ENCODE measurements at regions not wholly inside any gene's neighbourhood (a gene's known extent, or its start where the extent isn't known, plus 50 kb on each side); places are given as distances from the start of the nearest gene placed in this dataset.
A peak's percentile ranks its signal among the peaks of the same experiment; 100 is the strongest.

DNA sequence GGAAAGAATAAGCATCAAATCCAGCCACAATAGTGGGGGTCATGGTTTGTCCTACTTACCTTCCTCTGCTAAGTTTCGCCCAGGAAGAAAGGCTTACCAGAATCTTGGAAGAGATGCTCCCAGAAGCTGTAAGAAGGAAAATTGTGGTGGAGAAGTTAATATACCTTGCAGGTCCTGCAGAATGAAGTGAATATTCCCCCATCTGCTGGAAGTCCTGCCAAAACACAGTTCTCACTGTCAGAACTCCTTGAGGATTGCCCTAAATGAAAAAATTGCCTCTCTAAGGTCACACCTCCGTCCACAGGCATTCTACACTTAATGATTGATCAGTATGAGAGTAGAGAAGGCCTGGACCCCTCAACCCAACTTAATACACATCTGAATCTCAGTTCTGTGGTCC lies 78.4 kb upstream of the RGS21 start:
- DNase-seq (ENCODE audit: low read depth): no peak

DNA sequence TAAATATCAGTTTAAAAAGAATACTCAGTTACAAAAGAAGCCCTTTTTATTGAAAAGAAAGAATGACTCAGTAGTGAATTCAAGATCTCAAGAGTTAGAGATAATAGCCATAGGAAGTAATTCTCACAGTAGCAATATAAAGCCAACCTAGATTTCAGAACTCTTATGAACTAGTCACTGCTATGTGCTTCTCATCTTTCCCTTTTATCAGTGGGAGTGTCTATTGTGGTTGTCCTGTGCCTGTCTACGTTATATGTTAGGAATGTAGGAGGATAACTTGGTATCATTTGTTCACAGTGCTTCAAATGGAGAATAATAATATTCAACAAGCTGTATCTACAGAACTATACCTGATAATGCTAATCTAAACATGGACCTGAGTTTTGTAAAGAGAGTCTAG lies 73.1 kb upstream of the RGS21 start:
- DNase-seq (ENCODE audit: low read depth): peak; percentile 37

DNA sequence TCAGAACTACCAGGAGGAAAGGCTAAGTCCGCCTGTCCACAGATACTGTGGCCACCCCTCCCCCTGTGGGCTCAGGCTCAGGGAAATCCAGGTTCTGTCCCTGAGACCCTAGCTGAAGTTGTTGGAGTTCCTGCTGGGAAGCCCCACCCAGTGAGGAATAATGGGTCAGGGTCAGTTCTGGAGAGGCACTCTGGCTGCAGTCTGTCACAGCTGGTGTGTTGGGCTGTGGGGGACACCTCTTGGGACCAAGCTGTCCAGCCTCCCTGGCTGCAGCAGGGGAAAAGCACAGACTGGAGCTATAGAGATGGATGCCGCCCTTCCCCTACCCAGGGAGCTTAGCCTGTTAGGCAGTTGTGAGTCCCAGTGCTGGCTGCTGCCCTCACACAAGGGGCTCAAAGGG lies 65.1 kb upstream of the RGS21 start:
- no peak for DNase-seq (ENCODE audit: low read depth)

DNA sequence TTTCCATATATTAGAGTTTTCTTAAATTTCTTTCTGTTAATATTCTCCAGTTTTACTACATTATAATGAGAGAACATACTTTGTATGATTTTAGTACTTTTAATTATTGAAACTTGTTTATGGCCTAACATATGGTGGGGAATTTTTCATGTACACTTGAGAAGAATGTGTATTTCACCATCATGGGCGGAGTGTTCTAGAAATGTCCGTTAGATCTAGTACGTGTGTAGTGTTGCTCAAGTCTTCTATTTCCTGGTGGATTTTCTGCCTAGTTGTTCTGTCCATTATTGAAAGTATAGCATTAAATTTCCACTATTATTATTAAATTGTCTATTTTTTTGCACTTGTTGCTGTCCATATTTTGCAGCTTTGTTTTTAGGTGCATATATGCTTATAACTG lies 64.0 kb upstream of the RGS21 start:
- DNase-seq (ENCODE audit: low read depth): no peak

DNA sequence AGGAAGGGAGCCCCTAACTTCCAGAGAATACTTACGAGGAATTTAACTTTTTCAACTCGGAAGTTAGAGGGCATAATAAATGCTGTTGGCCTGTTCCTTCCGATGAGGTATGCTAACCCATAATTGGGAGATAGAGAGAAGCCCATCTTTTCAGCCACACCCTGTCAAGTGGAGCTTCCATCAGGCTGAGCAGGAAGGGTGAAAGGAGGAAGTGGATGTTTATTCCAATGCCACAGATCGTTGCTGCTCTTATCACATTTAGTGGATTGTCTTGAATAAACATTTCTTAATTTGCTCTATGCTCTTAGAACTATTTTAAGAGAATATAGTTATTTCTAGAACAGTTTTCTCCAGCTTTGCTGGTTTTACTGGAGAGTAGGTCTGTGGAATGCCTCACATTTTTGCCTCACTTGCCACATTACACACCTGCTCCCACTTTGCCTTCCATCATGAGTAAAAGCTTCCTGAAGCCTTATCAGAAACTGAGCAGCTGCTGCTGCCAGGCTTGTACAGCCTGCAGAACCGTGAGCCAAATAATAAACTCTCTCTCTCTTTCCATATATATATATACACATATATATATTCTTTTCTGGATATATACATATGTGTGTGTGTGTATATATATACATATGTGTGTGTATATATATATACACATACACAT lies 60.0 kb upstream of the RGS21 start:
- no peak for DNase-seq (ENCODE audit: low read depth)

- no peak for DNase-seq (ENCODE audit: low read depth)
Observed at GRCh38 chr1:192260076-192260475, 56.7 kb upstream of the RGS21 start.

- DNase-seq (ENCODE audit: low read depth): no peak
Observed at GRCh38 chr1:192261476-192261875, 55.3 kb upstream of the RGS21 start.

- DNase-seq (ENCODE audit: low read depth): peak; percentile 66
Observed at GRCh38 chr1:192263436-192263835, 53.4 kb upstream of the RGS21 start.

- DNase-seq (ENCODE audit: low read depth): no peak
Observed at GRCh38 chr1:192265516-192266173, 51.1 kb upstream of the RGS21 start.

DNA sequence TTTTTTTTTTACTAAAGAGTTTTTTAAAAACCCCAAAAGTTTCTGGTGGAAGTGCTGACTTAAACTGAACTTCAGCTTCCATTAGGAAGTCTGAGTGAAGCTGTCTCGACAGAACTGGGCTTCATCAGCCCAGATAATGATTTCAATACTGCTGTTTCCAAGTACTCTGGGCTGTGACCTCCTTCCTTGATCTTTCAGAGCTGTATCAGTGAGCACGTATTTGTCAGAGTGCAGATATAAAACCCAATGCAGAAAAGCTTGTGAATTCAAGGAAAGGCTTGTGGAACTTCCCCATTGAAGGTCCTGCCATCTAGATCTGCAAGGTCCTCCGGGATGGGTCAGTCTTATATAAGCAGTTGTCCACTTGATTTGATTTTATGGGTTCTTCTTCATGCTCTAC lies 50.1 kb upstream of the RGS21 start:
- no peak for DNase-seq (ENCODE audit: low read depth)
